Stimulated activated naive B cell treated with anti-CD40 and anti-IgM and Interleukin-4, amounts not matched to agents 10 μg/mL and 1 μg/mL and 100 μg/mL, for 72 hours (primary cell): ENCODE measurements at regions not wholly inside any gene's neighbourhood (a gene's known extent, or its start where the extent isn't known, plus 50 kb on each side); places are given as distances from the start of the nearest gene placed in this dataset.
"Not testable (repeated sequence)": the region's sequence is repeated elsewhere in the genome, so short reads cannot be mapped to it uniquely, and the experiment has no call there.

Source experiments
- ATAC-seq, 2 donors: fragments of 150-1000 bp; cut with Tn5 transposase; replicated peaks; 2 replicates each; pipeline ENCODE4 v1.10.0; 2021; ENCODE audit warnings: moderate library complexity in 1 of 2
- DNase-seq: peaks from one replicate; pipeline ENCODE4 v3.0.0; 2021
- H3K27ac Mint-ChIP-seq: one replicate; pipeline ENCODE4 v1.8.0; 2022; ENCODE audit warnings: mild to moderate bottlenecking, mixed read lengths
- H3K27me3 Mint-ChIP-seq, 2 donors: one replicate each; pipeline ENCODE4 v1.8.0; 2022; ENCODE audit warnings: mixed read lengths in 2 of 2
- H3K36me3 Mint-ChIP-seq, 2 donors: one replicate each; pipeline ENCODE4 v1.8.0; 2022; ENCODE audit warnings: mixed read lengths in 2 of 2, mild to moderate bottlenecking in 1 of 2
- H3K4me1 Mint-ChIP-seq, 2 donors: one replicate each; pipeline ENCODE4 v1.8.0; 2022; ENCODE audit warnings: mixed read lengths in 2 of 2, mild to moderate bottlenecking in 1 of 2
- H3K4me3 Mint-ChIP-seq, 2 donors: one replicate each; pipeline ENCODE4 v1.8.0; 2022; ENCODE audit warnings: mild to moderate bottlenecking in 2 of 2, mixed read lengths in 2 of 2, moderate library complexity in 1 of 2
- H3K9me3 Mint-ChIP-seq, 2 donors: one replicate each; pipeline ENCODE4 v1.8.0; 2022; ENCODE audit warnings: mixed read lengths in 2 of 2, mild to moderate bottlenecking in 1 of 2

- ATAC-seq, result no peak
- Mint-ChIP-seq H3K4me1 (peaks cover 0 to 1% of the 10 kb centered on the region in 2 donors), H3K27ac (no peak overlapping the region)
Observed at GRCh38 chr16:87200637-87201036, 116.6 kb downstream of the C16orf95 start.

GRCh38 chr16:87201052-87201451 is 116.1 kb downstream of the C16orf95 start:
- no peak overlapping the region for H3K4me3 Mint-ChIP-seq
- H3K4me1 Mint-ChIP-seq, result peaks cover 0 to 1% of the 10 kb centered on the region in 2 donors
- H3K27me3 Mint-ChIP-seq, result peaks cover 17 to 36% of the 10 kb centered on the region in 2 donors
- no peak overlapping the region for H3K27ac Mint-ChIP-seq
- ATAC-seq (no peak), DNase-seq (no peak)
- H3K36me3 Mint-ChIP-seq, result no peaks in the 10 kb centered on the region
- H3K9me3 Mint-ChIP-seq, result peaks cover 0 to 2% of the 10 kb centered on the region in 2 donors

More at GRCh38 chr16:87200637-87201036, 116.6 kb downstream of the C16orf95 start:
- Mint-ChIP-seq H3K36me3 (no peaks in the 10 kb centered on the region), H3K27me3 (peaks cover 17 to 36% of the 10 kb centered on the region in 2 donors), H3K4me3 (no peak overlapping the region), H3K9me3 (peaks cover 0 to 2% of the 10 kb centered on the region in 2 donors)
- no peak for DNase-seq

- no peak for DNase-seq
- ATAC-seq, result no peak
- peaks cover 0 to 2% of the 10 kb centered on the region in 2 donors for H3K9me3 Mint-ChIP-seq
- H3K27ac Mint-ChIP-seq, result no peak overlapping the region
- H3K36me3 Mint-ChIP-seq, result no peaks in the 10 kb centered on the region
- H3K4me3 Mint-ChIP-seq, result no peak overlapping the region
- H3K4me1 Mint-ChIP-seq, result peaks cover 0 to 1% of the 10 kb centered on the region in 2 donors
- H3K27me3 Mint-ChIP-seq, result peaks cover 17 to 39% of the 10 kb centered on the region in 2 donors
Observed at GRCh38 chr16:87201790-87202189, 115.4 kb downstream of the C16orf95 start.

GRCh38 chr16:87202346-87202745 is 114.8 kb downstream of the C16orf95 start:
- H3K27me3 Mint-ChIP-seq, result peaks cover 17 to 45% of the 10 kb centered on the region in 2 donors
- ATAC-seq (no peak), DNase-seq (no peak)
- H3K36me3 Mint-ChIP-seq, result no peaks in the 10 kb centered on the region
- H3K27ac Mint-ChIP-seq, result no peak overlapping the region
- H3K9me3 Mint-ChIP-seq, result peaks cover 0 to 2% of the 10 kb centered on the region in 2 donors
- peaks cover 0 to 1% of the 10 kb centered on the region in 2 donors for H3K4me1 Mint-ChIP-seq
- H3K4me3 Mint-ChIP-seq, result no peak overlapping the region

GRCh38 chr16:87203060-87203656 is 114.0 kb downstream of the C16orf95 start:
- Mint-ChIP-seq H3K9me3 (peaks cover 0 to 2% of the 10 kb centered on the region in 2 donors), H3K36me3 (no peaks in the 10 kb centered on the region), H3K27ac (no peak overlapping the region), H3K4me3 (no peak overlapping the region), H3K4me1 (peaks cover 0 to 1% of the 10 kb centered on the region in 2 donors), H3K27me3 (peaks cover 17 to 45% of the 10 kb centered on the region in 2 donors)
- DNase-seq (peak; percentile 16), ATAC-seq (peak; percentile 86 to 88)

- Mint-ChIP-seq H3K36me3 (no peaks in the 10 kb centered on the region), H3K9me3 (no peaks in the 10 kb centered on the region), H3K27me3 (peaks cover 6 to 30% of the 10 kb centered on the region in 2 donors), H3K4me1 (peaks cover 0 to 1% of the 10 kb centered on the region in 2 donors), H3K27ac (no peak overlapping the region), H3K4me3 (no peak overlapping the region)
- ATAC-seq (no peak), DNase-seq (no peak)
Observed at GRCh38 chr16:87206646-87207451, 110.3 kb downstream of the C16orf95 start.

GRCh38 chr16:87207509-87207908 is 109.7 kb downstream of the C16orf95 start:
- H3K27me3 Mint-ChIP-seq, result peaks cover 5 to 26% of the 10 kb centered on the region in 2 donors

GRCh38 chr16:87207965-87208364 is 109.2 kb downstream of the C16orf95 start:
- Mint-ChIP-seq H3K36me3 (no peaks in the 10 kb centered on the region), H3K27ac (no peak overlapping the region), H3K4me1 (peaks cover 0 to 1% of the 10 kb centered on the region in 2 donors), H3K4me3 (no peak overlapping the region), H3K9me3 (no peaks in the 10 kb centered on the region), H3K27me3 (peaks cover 5 to 24% of the 10 kb centered on the region in 2 donors)
- DNase-seq, result no peak
- ATAC-seq, result no peak

More at GRCh38 chr16:87207509-87207908, 109.7 kb downstream of the C16orf95 start:
- H3K9me3 Mint-ChIP-seq, result no peaks in the 10 kb centered on the region
- DNase-seq (no peak), ATAC-seq (no peak)
- H3K36me3 Mint-ChIP-seq, result no peaks in the 10 kb centered on the region
- H3K4me3 Mint-ChIP-seq, result no peak overlapping the region
- H3K27ac Mint-ChIP-seq, result no peak overlapping the region
- peaks cover 0 to 1% of the 10 kb centered on the region in 2 donors for H3K4me1 Mint-ChIP-seq

- peaks cover 0 to 17% of the 10 kb centered on the region in 2 donors for H3K27me3 Mint-ChIP-seq
- H3K9me3 Mint-ChIP-seq, ATAC-seq, H3K4me1 Mint-ChIP-seq, H3K4me3 Mint-ChIP-seq, DNase-seq, H3K27ac Mint-ChIP-seq, H3K36me3 Mint-ChIP-seq: not testable (repeated sequence)
Observed at GRCh38 chr16:87208968-87209367, 108.2 kb downstream of the C16orf95 start.

GRCh38 chr16:87209808-87210512 is 107.2 kb downstream of the C16orf95 start:
- Mint-ChIP-seq H3K9me3 (no peaks in the 10 kb centered on the region), H3K4me1 (no peaks in the 10 kb centered on the region), H3K36me3 (no peaks in the 10 kb centered on the region), H3K4me3 (no peak overlapping the region), H3K27me3 (peaks cover 0 to 9% of the 10 kb centered on the region in 2 donors), H3K27ac (no peak overlapping the region)
- DNase-seq (no peak), ATAC-seq (no peak)

- H3K4me1 Mint-ChIP-seq, result no peaks in the 10 kb centered on the region
- no peak for DNase-seq
Observed at GRCh38 chr16:87210894-87211293, 106.3 kb downstream of the C16orf95 start.

GRCh38 chr16:87212026-87212425 is 105.2 kb downstream of the C16orf95 start:
- ATAC-seq, result no peak
- Mint-ChIP-seq H3K27me3 (peaks cover 0 to 3% of the 10 kb centered on the region in 2 donors), H3K4me1 (no peaks in the 10 kb centered on the region), H3K27ac (no peak overlapping the region), H3K4me3 (no peak overlapping the region), H3K36me3 (no peaks in the 10 kb centered on the region), H3K9me3 (no peaks in the 10 kb centered on the region)
- DNase-seq, result no peak

More at GRCh38 chr16:87210894-87211293, 106.3 kb downstream of the C16orf95 start:
- Mint-ChIP-seq H3K9me3 (no peaks in the 10 kb centered on the region), H3K27me3 (peaks cover 0 to 9% of the 10 kb centered on the region in 2 donors), H3K36me3 (no peaks in the 10 kb centered on the region), H3K4me3 (no peak overlapping the region), H3K27ac (no peak overlapping the region)
- ATAC-seq, result no peak

- Mint-ChIP-seq H3K27ac (no peak overlapping the region), H3K36me3 (no peaks in the 10 kb centered on the region), H3K9me3 (no peaks in the 10 kb centered on the region), H3K4me1 (no peaks in the 10 kb centered on the region), H3K27me3 (no peaks in the 10 kb centered on the region), H3K4me3 (no peak overlapping the region)
- no peak for ATAC-seq
- DNase-seq, result no peak
Observed at GRCh38 chr16:87213536-87213935, 103.7 kb downstream of the C16orf95 start.

GRCh38 chr16:87216148-87216840 is 100.9 kb downstream of the C16orf95 start:
- DNase-seq (no peak), ATAC-seq (no peak)
- H3K4me3 Mint-ChIP-seq, result no peak overlapping the region
- peaks cover 0 to 6% of the 10 kb centered on the region in 2 donors for H3K9me3 Mint-ChIP-seq
- no peaks in the 10 kb centered on the region for H3K36me3 Mint-ChIP-seq
- H3K4me1 Mint-ChIP-seq, result no peaks in the 10 kb centered on the region
- H3K27ac Mint-ChIP-seq, result no peak overlapping the region
- peaks cover 7 to 9% of the 10 kb centered on the region in 2 donors for H3K27me3 Mint-ChIP-seq
